Chondrocyte (in vitro differentiated cells): ENCODE measurements at regions not wholly inside any gene's neighbourhood (a gene's known extent, or its start where the extent isn't known, plus 50 kb on each side); places are given as distances from the start of the nearest gene placed in this dataset.

Experiments used
- DNase-seq: peaks from one replicate; pipeline ENCODE4 v3.0.0; 2021; ENCODE audit warnings: mixed read lengths, low spot score
- H3K27ac Mint-ChIP-seq: one replicate; pipeline ENCODE4 v1.8.0; 2021; ENCODE audit warnings: mild to moderate bottlenecking, moderate library complexity, mixed read lengths; ENCODE audit not compliant: unreplicated experiment
- H3K27me3 Mint-ChIP-seq: 2 replicates; pipeline ENCODE4 v1.8.0; 2021; ENCODE audit warnings: low read depth, mixed read lengths
- H3K36me3 Mint-ChIP-seq: 2 replicates; pipeline ENCODE4 v1.8.0; 2021; ENCODE audit warnings: low read depth, mixed read lengths
- H3K4me1 Mint-ChIP-seq: 2 replicates; pipeline ENCODE4 v1.8.0; 2021; ENCODE audit warnings: low read depth, mild to moderate bottlenecking, mixed read lengths
- H3K4me3 Mint-ChIP-seq: one replicate; pipeline ENCODE4 v1.8.0; 2021; ENCODE audit warnings: mild to moderate bottlenecking, moderate library complexity, mixed read lengths; ENCODE audit not compliant: unreplicated experiment
- H3K9me3 Mint-ChIP-seq: 2 replicates; pipeline ENCODE4 v1.8.0; 2021; ENCODE audit warnings: low read depth, mixed read lengths
- CTCF ChIP-seq: fragments of 200-600 bp; sonication (generic); IDR thresholded peaks from 2 replicates; pipeline ENCODE4 v1.5.0; 2021; ENCODE audit warnings: antibody characterized with exemption, mild to moderate bottlenecking, moderate library complexity

GRCh38 chr10:131420867-131421266 is 109.3 kb upstream of the TCERG1L start:
- Mint-ChIP-seq H3K4me1 (no peaks in the 10 kb centered on the region), H3K36me3 (no peaks in the 10 kb centered on the region), H3K27ac (no peak overlapping the region), H3K4me3 (no peak overlapping the region), H3K9me3 (peaks cover 43% of the 10 kb centered on the region), H3K27me3 (no peaks in the 10 kb centered on the region)
- DNase-seq, result peak; percentile 83
- TF ChIP-seq CTCF, result no peak

- Mint-ChIP-seq H3K36me3 (no peaks in the 10 kb centered on the region), H3K27me3 (no peaks in the 10 kb centered on the region), H3K4me3 (no peak overlapping the region), H3K4me1 (no peaks in the 10 kb centered on the region), H3K9me3 (peaks cover 42% of the 10 kb centered on the region), H3K27ac (no peak overlapping the region)
- peak; percentile 61 for DNase-seq
- TF ChIP-seq CTCF, result no peak
Observed at GRCh38 chr10:131421381-131421780, 109.9 kb upstream of the TCERG1L start.

GRCh38 chr10:131422731-131423130 is 111.2 kb upstream of the TCERG1L start:
- no peak for DNase-seq
- Mint-ChIP-seq H3K4me1 (no peaks in the 10 kb centered on the region), H3K27me3 (no peaks in the 10 kb centered on the region), H3K36me3 (no peaks in the 10 kb centered on the region), H3K4me3 (no peak overlapping the region), H3K27ac (no peak overlapping the region), H3K9me3 (peaks cover 33% of the 10 kb centered on the region)
- TF ChIP-seq CTCF, result no peak

- no peaks in the 10 kb centered on the region for H3K4me1 Mint-ChIP-seq
- H3K36me3 Mint-ChIP-seq, result no peaks in the 10 kb centered on the region
- H3K27ac Mint-ChIP-seq, result no peak overlapping the region
- no peaks in the 10 kb centered on the region for H3K27me3 Mint-ChIP-seq
- no peak overlapping the region for H3K4me3 Mint-ChIP-seq
- peaks cover 36% of the 10 kb centered on the region for H3K9me3 Mint-ChIP-seq
- no peak for DNase-seq
- no peak for TF ChIP-seq CTCF
Observed at GRCh38 chr10:131424053-131424452, 112.5 kb upstream of the TCERG1L start.

GRCh38 chr10:131424836-131425491 is 113.4 kb upstream of the TCERG1L start:
- DNase-seq, result no peak
- no peaks in the 10 kb centered on the region for H3K36me3 Mint-ChIP-seq
- H3K4me3 Mint-ChIP-seq, result no peak overlapping the region
- H3K9me3 Mint-ChIP-seq, result peaks cover 34% of the 10 kb centered on the region
- H3K4me1 Mint-ChIP-seq, result no peaks in the 10 kb centered on the region
- TF ChIP-seq CTCF, result no peak
- H3K27ac Mint-ChIP-seq, result no peak overlapping the region
- no peaks in the 10 kb centered on the region for H3K27me3 Mint-ChIP-seq
